ENCODE measurements at regions not wholly inside any gene's neighbourhood (a gene's known extent, or its start where the extent isn't known, plus 50 kb on each side); places are given as distances from the start of the nearest gene placed in this dataset.
A peak's percentile ranks its signal among the peaks of the same experiment; 100 is the strongest.

- no peaks in the 10 kb centered on the region for H3K4me1 ChIP-seq
- H3K27ac ChIP-seq = no peak overlapping the region
- DNase-seq = no peak
- peak in 3 of 8 donors; percentile 20 to 47 (median 25) for ATAC-seq
- TF ChIP-seq, protein P1, sequence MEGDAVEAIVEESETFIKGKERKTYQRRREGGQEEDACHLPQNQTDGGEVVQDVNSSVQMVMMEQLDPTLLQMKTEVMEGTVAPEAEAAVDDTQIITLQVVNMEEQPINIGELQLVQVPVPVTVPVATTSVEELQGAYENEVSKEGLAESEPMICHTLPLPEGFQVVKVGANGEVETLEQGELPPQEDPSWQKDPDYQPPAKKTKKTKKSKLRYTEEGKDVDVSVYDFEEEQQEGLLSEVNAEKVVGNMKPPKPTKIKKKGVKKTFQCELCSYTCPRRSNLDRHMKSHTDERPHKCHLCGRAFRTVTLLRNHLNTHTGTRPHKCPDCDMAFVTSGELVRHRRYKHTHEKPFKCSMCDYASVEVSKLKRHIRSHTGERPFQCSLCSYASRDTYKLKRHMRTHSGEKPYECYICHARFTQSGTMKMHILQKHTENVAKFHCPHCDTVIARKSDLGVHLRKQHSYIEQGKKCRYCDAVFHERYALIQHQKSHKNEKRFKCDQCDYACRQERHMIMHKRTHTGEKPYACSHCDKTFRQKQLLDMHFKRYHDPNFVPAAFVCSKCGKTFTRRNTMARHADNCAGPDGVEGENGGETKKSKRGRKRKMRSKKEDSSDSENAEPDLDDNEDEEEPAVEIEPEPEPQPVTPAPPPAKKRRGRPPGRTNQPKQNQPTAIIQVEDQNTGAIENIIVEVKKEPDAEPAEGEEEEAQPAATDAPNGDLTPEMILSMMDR (IDR thresholded peaks at IDR 0.05) = no peak
- no peaks in the 10 kb centered on the region for H3K9me3 ChIP-seq
- peaks cover 0 to 31% (median 13%) of the 10 kb centered on the region in 7 donors for H3K27me3 ChIP-seq
- H3K4me3 ChIP-seq = peak overlapping the region in 2 of 10 donors; percentile 1 to 6
- no peaks in the 10 kb centered on the region for H3K36me3 ChIP-seq
- WGBS, 2 donors = 30 to 32% methylated on average over 12 of the region's 12 CpGs
- intact Hi-C loops (cut with DNase I) = loop anchor here in 1 of 10 donors (10.0 kb wide), 1 partner anchor 1084 kb away; no protein-coding TSS in a partner anchor
Observed at GRCh38 chr15:61668444-61668843, 391.8 kb downstream of the VPS13C start.

DNA sequence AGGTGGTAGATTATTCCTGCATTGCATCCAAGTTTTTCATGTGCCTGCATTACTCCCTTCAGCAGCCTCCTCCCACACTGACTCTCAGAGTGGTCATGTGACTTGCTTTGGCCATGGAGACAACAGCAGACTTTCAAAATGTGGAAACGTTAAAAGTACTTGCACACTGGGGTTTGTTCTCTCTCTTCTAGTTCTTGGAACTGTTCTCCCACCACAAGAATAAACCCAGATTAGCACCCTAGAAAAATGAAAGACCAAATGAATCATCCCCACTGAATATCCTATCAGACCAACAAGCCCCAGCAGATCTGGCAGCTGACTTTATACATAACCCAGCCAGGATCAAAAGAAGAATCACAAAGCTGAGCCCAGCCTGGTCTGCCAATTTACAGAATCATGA lies 398.5 kb downstream of the VPS13C start:
- Histone ChIP-seq H3K4me3 (no peak overlapping the region), H3K36me3 (no peaks in the 10 kb centered on the region), H3K27me3 (peaks cover 0 to 48% (median 9%) of the 10 kb centered on the region in 7 donors), H3K27ac (no peak overlapping the region), H3K4me1 (peaks cover 0 to 6% (median 0%) of the 10 kb centered on the region in 9 donors), H3K9me3 (peaks cover 0 to 8% (median 0%) of the 10 kb centered on the region in 11 donors)
- peak in 4 of 8 donors; percentile 53 to 74 (median 60) for ATAC-seq
- intact Hi-C loops (cut with DNase I) = loop anchor here in 1 of 10 donors (10.0 kb wide), 1 partner anchor 1077 kb away; no protein-coding TSS in a partner anchor
- WGBS, 2 donors = 29 to 49% methylated on average over 1 of the region's 1 CpG
- TF ChIP-seq, protein P1 (IDR thresholded peaks at IDR 0.05) = no peak
- DNase-seq = no peak

DNA sequence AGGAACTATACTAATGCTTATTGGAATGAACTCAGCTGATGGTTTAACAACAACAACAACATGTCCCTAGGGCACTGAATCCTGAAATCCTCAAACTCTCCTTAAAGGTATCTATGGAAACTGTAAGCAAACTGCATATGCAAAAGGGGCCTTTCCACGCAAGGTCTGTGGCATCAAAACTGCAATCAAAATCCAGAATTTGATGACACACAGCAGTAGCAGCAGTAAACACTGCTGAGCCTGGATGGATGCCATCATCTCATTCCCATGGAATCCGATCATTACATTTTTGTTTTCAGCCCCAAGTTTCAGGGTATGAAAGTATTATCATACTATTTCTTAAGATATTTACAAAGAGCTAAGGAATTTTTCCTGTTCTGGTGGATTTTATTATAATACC lies 399.7 kb downstream of the VPS13C start:
- Histone ChIP-seq H3K9me3 (peaks cover 0 to 8% (median 0%) of the 10 kb centered on the region in 11 donors), H3K4me3 (no peak overlapping the region), H3K36me3 (no peaks in the 10 kb centered on the region), H3K27me3 (peaks cover 0 to 36% (median 4%) of the 10 kb centered on the region in 7 donors), H3K4me1 (peaks cover 0 to 6% (median 0%) of the 10 kb centered on the region in 9 donors), H3K27ac (no peak overlapping the region)
- intact Hi-C loops (cut with DNase I) = loop anchor here in 1 of 10 donors (10.0 kb wide), 1 partner anchor 1076 kb away; no protein-coding TSS in a partner anchor
- 61 to 77% methylated on average over 2 of the region's 2 CpGs for WGBS, 2 donors
- ATAC-seq (no peak), DNase-seq (no peak)
- TF ChIP-seq, protein P1 (IDR thresholded peaks at IDR 0.05) = no peak

DNA sequence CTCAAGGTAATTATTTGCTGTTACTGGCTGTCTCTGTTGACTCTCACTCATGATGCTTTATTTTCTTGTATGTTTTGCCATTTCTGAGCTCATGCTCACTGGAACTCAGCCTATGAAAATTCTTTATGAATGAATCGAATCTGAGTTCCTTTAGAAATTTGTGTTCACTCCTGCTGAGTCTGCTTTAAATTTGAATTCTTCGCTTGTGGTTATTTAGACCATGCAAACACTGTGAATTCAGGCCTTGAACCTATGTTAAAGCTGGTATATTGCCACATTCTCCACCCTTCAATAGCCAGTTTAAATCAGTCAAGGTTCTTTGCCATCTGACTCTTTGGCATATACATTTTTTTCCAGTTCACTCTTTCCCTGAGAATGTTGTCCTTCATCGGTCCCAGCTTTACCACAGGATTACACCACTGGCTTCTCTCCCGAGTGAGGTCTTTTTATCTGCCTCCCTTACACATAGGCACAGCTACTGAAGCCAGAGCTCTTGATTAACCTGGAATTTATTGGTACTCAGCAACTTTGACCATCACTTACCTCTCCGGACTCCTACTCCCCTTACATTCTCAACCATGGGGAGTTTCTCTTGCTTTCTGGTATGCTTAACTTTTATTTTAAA lies 400.6 kb downstream of the VPS13C start:
- TF ChIP-seq, protein P1 (IDR thresholded peaks at IDR 0.05) = no peak
- Histone ChIP-seq H3K36me3 (no peaks in the 10 kb centered on the region), H3K4me1 (peaks cover 0 to 7% (median 0%) of the 10 kb centered on the region in 9 donors), H3K4me3 (no peak overlapping the region), H3K27ac (no peak overlapping the region), H3K27me3 (peaks cover 0 to 27% (median 0%) of the 10 kb centered on the region in 7 donors), H3K9me3 (peaks cover 0 to 8% (median 0%) of the 10 kb centered on the region in 11 donors)
- 68 to 76% methylated on average over 5 of the region's 5 CpGs for WGBS, 2 donors
- DNase-seq (no peak), ATAC-seq (no peak)
- intact Hi-C loops (cut with DNase I) = loop anchor here in 1 of 10 donors (10.0 kb wide), 1 partner anchor 1075 kb away; no protein-coding TSS in a partner anchor

Measured in heart right ventricle (tissue), 16 donors.